ENCODE measurements at regions not wholly inside any gene's neighbourhood (a gene's known extent, or its start where the extent isn't known, plus 50 kb on each side); places are given as distances from the start of the nearest gene placed in this dataset.
"Not testable (repeated sequence)": the region's sequence is repeated elsewhere in the genome, so short reads cannot be mapped to it uniquely, and the experiment has no call there.

GRCh38 chr6:91242614-91242949 lies 655.7 kb upstream of the MAP3K7 start:
- no peaks in the 10 kb centered on the region for H3K27me3 ChIP-seq (ENCODE audit: control insufficient read depth, insufficient read depth, low read length)
- no peaks in the 10 kb centered on the region for H3K36me3 ChIP-seq (replicated peaks; ENCODE audit: control insufficient read depth, insufficient read depth, low read length)
- H3K4me3 ChIP-seq (ENCODE audit: insufficient read depth, low read depth, low read length), result no peak overlapping the region

GRCh38 chr6:91241946-91242613 lies 655.2 kb upstream of the MAP3K7 start:
- no peak overlapping the region for H3K4me3 ChIP-seq (ENCODE audit: insufficient read depth, low read depth, low read length)
- H3K36me3 ChIP-seq (replicated peaks; ENCODE audit: control insufficient read depth, insufficient read depth, low read length), result no peaks in the 10 kb centered on the region
- no peaks in the 10 kb centered on the region for H3K27me3 ChIP-seq (ENCODE audit: control insufficient read depth, insufficient read depth, low read length)
- no peak for DNase-seq

More at GRCh38 chr6:91242614-91242949, 655.7 kb upstream of the MAP3K7 start:
- DNase-seq, result no peak

DNA sequence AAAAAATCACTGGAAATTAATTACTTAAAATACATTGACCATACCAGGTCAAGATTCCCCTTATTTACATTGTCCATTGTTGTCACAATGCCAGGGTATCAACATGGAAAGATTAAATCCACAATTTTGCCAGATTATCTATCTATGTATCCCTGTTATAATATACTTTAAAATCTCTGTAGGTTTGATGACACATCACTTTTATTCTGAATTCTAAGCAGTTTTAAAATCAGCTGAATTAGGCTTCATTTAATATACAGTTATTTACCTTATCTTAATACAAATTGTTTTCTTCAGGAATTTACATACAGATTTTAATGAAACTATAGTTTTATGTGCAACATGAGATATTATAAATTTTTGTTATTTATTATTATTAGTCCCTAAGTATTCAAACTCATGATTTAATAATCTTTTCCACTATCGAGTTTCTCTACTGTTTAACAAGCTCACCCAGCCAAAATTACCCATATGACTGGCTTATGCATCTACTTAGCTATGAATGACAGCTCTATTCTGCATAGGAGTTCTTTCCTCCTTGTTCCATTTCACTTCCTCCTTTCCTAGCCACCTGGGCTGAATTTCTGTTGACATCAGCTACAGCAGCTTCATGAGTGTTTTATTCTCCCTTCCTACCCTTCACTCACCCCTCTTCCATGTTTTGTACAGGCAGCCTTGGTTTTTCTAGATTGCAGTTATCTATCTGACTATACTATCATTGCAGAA lies 654.2 kb upstream of the MAP3K7 start:
- H3K27me3 ChIP-seq (ENCODE audit: control insufficient read depth, insufficient read depth, low read length), result no peaks in the 10 kb centered on the region
- no peak for DNase-seq
- H3K36me3 ChIP-seq (replicated peaks; ENCODE audit: control insufficient read depth, insufficient read depth, low read length), result no peaks in the 10 kb centered on the region
- no peak overlapping the region for H3K4me3 ChIP-seq (ENCODE audit: insufficient read depth, low read depth, low read length)

DNA sequence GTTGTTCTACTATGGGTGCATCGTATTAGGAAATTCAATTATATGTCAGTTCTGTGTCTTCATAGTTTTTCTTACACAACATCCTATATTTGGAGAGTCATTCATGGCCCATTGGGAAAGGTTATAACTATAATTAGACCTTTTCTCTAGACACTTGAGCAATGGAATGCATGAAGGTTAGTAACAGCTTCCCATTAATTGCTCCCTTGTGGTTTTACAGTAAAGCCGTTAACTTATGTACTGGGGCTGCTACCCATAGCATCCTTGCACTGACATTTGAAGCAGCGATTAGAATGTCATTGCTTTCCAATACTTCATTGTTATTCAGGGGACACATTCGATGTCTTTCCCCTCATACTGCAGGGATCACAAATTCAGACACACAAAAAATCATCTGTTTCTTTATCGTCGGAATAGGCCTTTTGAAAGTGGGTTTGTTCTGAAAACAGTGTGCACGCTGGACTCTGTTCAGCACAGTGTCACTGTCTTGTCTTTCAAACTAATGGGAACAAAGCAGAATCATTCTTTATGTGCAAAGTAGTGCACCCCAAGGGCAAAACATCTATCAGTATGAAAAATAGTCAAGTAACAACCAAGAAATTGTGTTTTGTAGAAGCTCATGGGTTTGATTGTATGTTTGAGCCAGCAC lies 634.3 kb upstream of the MAP3K7 start:
- no peak for DNase-seq
- H3K36me3 ChIP-seq (replicated peaks; ENCODE audit: control insufficient read depth, insufficient read depth, low read length), result no peaks in the 10 kb centered on the region
- H3K4me3 ChIP-seq (ENCODE audit: insufficient read depth, low read depth, low read length), result no peak overlapping the region
- no peaks in the 10 kb centered on the region for H3K27me3 ChIP-seq (ENCODE audit: control insufficient read depth, insufficient read depth, low read length)

DNA sequence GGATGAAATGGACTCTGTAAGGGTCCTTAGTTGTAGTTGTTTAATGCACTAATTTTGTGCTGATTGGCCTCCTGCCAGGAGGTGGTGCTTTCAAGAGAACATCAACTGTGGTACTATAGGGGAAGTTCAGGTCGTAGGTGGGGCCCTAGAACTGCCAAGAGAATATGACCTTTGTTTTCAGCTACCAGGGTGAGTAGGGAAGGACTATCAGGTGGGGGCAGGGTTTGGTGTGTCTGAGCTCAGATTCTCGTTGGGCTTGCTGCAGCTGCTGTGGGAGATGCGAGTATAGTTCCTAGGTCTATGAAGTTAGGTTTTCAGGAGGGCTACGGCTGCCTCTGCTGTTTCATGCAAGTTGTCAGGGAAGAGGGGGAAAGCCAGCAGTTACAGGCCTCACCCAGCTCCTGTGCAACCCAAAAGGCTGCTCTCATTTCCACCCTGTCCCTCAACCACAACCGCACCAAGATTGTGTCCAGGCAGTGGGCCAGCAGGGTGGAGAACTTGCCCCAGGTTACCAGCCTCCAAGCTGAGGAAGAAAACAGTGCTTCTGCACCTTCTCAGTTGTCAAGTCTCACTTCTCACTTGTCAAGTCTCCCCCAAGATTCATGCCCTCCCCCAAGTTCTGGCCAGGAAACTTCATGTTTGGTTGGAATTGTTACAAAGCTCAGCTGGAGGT lies 626.5 kb upstream of the MAP3K7 start:
- DNase-seq, result no peak
- Histone ChIP-seq H3K36me3 (replicated peaks; ENCODE audit: control insufficient read depth, insufficient read depth, low read length) (no peaks in the 10 kb centered on the region), H3K27me3 (ENCODE audit: control insufficient read depth, insufficient read depth, low read length) (no peaks in the 10 kb centered on the region), H3K4me3 (ENCODE audit: insufficient read depth, low read depth, low read length) (no peak overlapping the region)

DNA sequence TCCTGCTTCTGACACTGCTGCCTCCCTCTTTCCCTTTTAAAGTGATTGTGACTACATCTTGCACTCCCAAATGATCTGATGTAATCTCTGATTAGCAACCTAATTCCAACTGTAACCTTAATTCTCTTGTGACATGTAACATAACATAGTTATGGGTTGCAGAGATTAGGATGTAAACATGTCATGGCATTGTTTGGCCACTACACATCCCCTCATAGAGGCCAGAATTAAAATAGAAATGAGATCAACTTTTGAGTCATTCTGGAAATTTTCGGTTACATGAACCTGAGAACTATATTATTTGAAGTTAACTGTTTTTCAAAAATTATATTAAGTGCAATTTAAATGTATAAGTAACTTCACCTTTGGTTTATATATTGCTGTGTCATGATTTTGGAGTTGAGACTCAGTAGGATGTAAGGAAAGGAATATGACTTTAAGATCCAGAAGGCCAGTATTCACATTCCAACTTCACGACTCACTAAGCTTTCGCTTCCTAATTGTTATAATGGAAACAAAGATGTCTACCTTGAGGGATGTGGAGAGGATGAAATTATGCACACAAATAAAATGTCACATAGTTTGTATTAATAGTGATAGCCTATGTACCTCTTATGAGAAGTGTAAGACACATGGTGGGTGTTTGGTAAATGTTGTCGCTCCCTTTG lies 611.9 kb upstream of the MAP3K7 start:
- Histone ChIP-seq H3K4me3 (ENCODE audit: insufficient read depth, low read depth, low read length) (no peak overlapping the region), H3K27me3 (ENCODE audit: control insufficient read depth, insufficient read depth, low read length) (no peaks in the 10 kb centered on the region), H3K36me3 (replicated peaks; ENCODE audit: control insufficient read depth, insufficient read depth, low read length) (no peaks in the 10 kb centered on the region)
- no peak for DNase-seq

- Histone ChIP-seq H3K4me3 (ENCODE audit: insufficient read depth, low read depth, low read length) (no peak overlapping the region), H3K36me3 (replicated peaks; ENCODE audit: control insufficient read depth, insufficient read depth, low read length) (no peaks in the 10 kb centered on the region), H3K27me3 (ENCODE audit: control insufficient read depth, insufficient read depth, low read length) (no peaks in the 10 kb centered on the region)
- no peak for DNase-seq
Observed at GRCh38 chr6:91196729-91197128, 609.9 kb upstream of the MAP3K7 start.

GRCh38 chr6:91193446-91193845 lies 606.6 kb upstream of the MAP3K7 start:
- Histone ChIP-seq H3K4me3 (ENCODE audit: insufficient read depth, low read depth, low read length) (no peak overlapping the region), H3K36me3 (replicated peaks; ENCODE audit: control insufficient read depth, insufficient read depth, low read length) (no peaks in the 10 kb centered on the region), H3K27me3 (ENCODE audit: control insufficient read depth, insufficient read depth, low read length) (no peaks in the 10 kb centered on the region)
- DNase-seq, result no peak

GRCh38 chr6:91190041-91190440 lies 603.2 kb upstream of the MAP3K7 start:
- not testable (repeated sequence) for DNase-seq; H3K27me3 ChIP-seq (ENCODE audit: control insufficient read depth, insufficient read depth, low read length); H3K36me3 ChIP-seq (replicated peaks; ENCODE audit: control insufficient read depth, insufficient read depth, low read length); H3K4me3 ChIP-seq (ENCODE audit: insufficient read depth, low read depth, low read length)

- no peak overlapping the region for H3K4me3 ChIP-seq (ENCODE audit: insufficient read depth, low read depth, low read length)
- H3K27me3 ChIP-seq (ENCODE audit: control insufficient read depth, insufficient read depth, low read length), result no peaks in the 10 kb centered on the region
- DNase-seq, result no peak
- H3K36me3 ChIP-seq (replicated peaks; ENCODE audit: control insufficient read depth, insufficient read depth, low read length), result no peaks in the 10 kb centered on the region
Observed at GRCh38 chr6:91185072-91185471, 598.2 kb upstream of the MAP3K7 start.

DNA sequence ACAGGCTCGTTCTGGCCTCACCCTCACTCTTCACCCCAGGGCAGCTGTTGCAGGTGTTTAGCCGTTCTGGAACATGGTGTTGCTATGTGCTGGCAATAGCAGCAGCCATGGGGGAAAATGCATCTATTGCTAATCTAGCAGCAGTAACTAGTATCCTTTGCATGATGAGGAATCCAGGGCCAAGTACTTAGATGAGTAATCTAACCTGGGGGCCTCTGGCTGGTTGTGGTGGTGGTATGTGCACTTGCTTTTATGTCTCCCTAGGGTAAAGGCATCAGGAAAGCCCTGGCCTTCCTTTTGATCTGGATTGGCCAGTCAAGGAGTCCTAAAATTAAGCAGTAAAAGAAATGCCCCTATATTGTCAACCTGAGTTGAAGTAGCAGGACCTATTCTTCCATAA lies 594.5 kb upstream of the MAP3K7 start:
- no peaks in the 10 kb centered on the region for H3K36me3 ChIP-seq (replicated peaks; ENCODE audit: control insufficient read depth, insufficient read depth, low read length)
- no peak overlapping the region for H3K4me3 ChIP-seq (ENCODE audit: insufficient read depth, low read depth, low read length)
- H3K27me3 ChIP-seq (ENCODE audit: control insufficient read depth, insufficient read depth, low read length), result no peaks in the 10 kb centered on the region
- DNase-seq, result no peak

- no peaks in the 10 kb centered on the region for H3K27me3 ChIP-seq (ENCODE audit: control insufficient read depth, insufficient read depth, low read length)
- H3K36me3 ChIP-seq (replicated peaks; ENCODE audit: control insufficient read depth, insufficient read depth, low read length), result no peaks in the 10 kb centered on the region
- no peak for DNase-seq
Observed at GRCh38 chr6:91173651-91174050, 586.8 kb upstream of the MAP3K7 start.

DNA sequence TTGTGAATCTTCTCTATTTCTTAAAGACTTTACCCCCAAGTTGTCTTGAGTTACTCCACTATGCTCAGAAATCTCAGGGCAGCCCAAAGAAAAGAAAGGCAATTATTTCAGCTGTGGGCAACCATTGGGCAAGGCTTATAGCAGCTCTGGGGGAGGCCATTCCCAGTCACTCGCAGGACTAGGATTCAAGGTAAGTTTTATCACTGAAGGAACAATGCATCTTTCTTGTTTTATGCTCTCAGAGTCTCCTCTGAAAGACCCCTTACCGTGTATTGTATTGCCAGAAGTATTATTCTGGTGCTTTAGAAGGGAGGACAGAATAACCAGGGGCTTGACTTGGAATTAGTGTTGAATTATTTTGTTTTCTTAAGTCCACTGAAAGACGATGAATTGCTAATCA lies 586.3 kb upstream of the MAP3K7 start:
- H3K4me3 ChIP-seq (ENCODE audit: insufficient read depth, low read depth, low read length), result no peak overlapping the region
- no peaks in the 10 kb centered on the region for H3K36me3 ChIP-seq (replicated peaks; ENCODE audit: control insufficient read depth, insufficient read depth, low read length)
- no peak for DNase-seq
- no peaks in the 10 kb centered on the region for H3K27me3 ChIP-seq (ENCODE audit: control insufficient read depth, insufficient read depth, low read length)

More at GRCh38 chr6:91173651-91174050, 586.8 kb upstream of the MAP3K7 start:
- H3K4me3 ChIP-seq (ENCODE audit: insufficient read depth, low read depth, low read length), result no peak overlapping the region

GRCh38 chr6:91171754-91172462 lies 585.0 kb upstream of the MAP3K7 start:
- no peaks in the 10 kb centered on the region for H3K36me3 ChIP-seq (replicated peaks; ENCODE audit: control insufficient read depth, insufficient read depth, low read length)
- no peaks in the 10 kb centered on the region for H3K27me3 ChIP-seq (ENCODE audit: control insufficient read depth, insufficient read depth, low read length)
- no peak overlapping the region for H3K4me3 ChIP-seq (ENCODE audit: insufficient read depth, low read depth, low read length)
- no peak for DNase-seq
